LNCaP clone FGC (cell line): ENCODE measurements at regions not wholly inside any gene's neighbourhood (a gene's known extent, or its start where the extent isn't known, plus 50 kb on each side); places are given as distances from the start of the nearest gene placed in this dataset.

ENCODE experiments used
- DNase-seq: peaks from one replicate; pipeline ENCODE4 v3.0.0-alpha.2; 2011; ENCODE audit warnings: low read depth
- H3K4me3 ChIP-seq: 2 replicates; pipeline ENCODE4 v1.5.1; 2011; ENCODE audit warnings: mild to moderate bottlenecking, low read depth, low read length, control low read depth
- CTCF ChIP-seq: IDR thresholded peaks from 2 replicates; pipeline ENCODE4 v1.5.1; 2012; ENCODE audit warnings: mild to moderate bottlenecking; ENCODE audit not compliant: control insufficient read depth, insufficient read depth; ENCODE audit errors: extremely low read depth

- DNase-seq = no peak
- no peak for TF ChIP-seq CTCF
Measured at GRCh38 chr1:56113679-56114078, 465.7 kb downstream of the PLPP3 start.

GRCh38 chr1:56107275-56107638 lies 472.1 kb downstream of the PLPP3 start:
- no peak for TF ChIP-seq CTCF
- DNase-seq = no peak
- H3K4me3 ChIP-seq = no peak overlapping the region

More at GRCh38 chr1:56113679-56114078, 465.7 kb downstream of the PLPP3 start:
- no peak overlapping the region for H3K4me3 ChIP-seq

- no peak for TF ChIP-seq CTCF
- no peak for DNase-seq
- no peak overlapping the region for H3K4me3 ChIP-seq
Measured at GRCh38 chr1:56106531-56107274, 472.7 kb downstream of the PLPP3 start.

DNA sequence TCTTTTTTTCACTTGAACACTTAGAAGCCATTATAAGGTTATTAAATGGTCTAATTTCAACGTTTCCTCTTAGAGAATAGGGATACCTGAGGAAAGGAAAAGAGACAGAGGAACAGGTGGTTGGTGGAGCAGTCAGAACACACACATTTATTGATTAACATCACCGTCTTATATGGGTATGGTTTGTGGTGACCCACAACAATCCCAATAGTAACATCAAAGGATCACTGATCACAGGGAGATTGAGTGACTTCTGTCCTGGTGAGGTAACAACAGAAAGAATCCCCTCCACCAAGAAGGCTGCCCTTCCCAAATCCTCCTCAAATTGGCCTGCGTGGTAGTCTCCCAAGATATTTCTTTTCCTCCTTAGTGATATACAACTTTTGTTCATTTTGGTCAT lies 474.0 kb downstream of the PLPP3 start:
- no peak for TF ChIP-seq CTCF
- H3K4me3 ChIP-seq = no peak overlapping the region
- DNase-seq = no peak

- DNase-seq = no peak
- TF ChIP-seq CTCF = no peak
- H3K4me3 ChIP-seq = no peak overlapping the region
Measured at GRCh38 chr1:56099766-56100265, 479.5 kb downstream of the PLPP3 start.

DNA sequence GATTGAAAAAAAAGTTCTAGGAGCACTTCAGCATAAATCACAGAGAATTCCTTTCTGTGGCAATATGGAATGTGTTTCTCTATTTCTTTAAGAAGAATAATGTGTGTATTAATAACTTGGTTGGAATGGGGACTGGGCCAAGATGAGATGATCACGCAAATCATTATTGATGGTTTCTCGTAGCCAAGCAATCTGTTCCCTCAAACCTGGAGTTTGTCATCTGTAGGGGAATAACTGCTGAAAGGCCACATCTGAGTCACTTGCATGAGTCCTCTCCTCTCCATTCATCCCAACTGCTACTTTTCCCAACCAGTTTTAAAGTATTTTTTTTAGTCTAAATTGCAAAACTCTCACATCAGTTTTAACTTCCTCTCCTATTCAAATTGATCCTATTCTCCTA lies 480.4 kb downstream of the PLPP3 start:
- no peak for TF ChIP-seq CTCF
- H3K4me3 ChIP-seq = no peak overlapping the region
- DNase-seq = no peak

- no peak overlapping the region for H3K4me3 ChIP-seq
- no peak for TF ChIP-seq CTCF
- DNase-seq = no peak
Measured at GRCh38 chr1:56097713-56098112, 481.6 kb downstream of the PLPP3 start.
